ENCODE measurements at regions not wholly inside any gene's neighbourhood (a gene's known extent, or its start where the extent isn't known, plus 50 kb on each side); places are given as distances from the start of the nearest gene placed in this dataset.

GRCh38 chr13:50085063-50085462 lies 69.8 kb downstream of the KCNRG start:
- Histone ChIP-seq H3K36me3 (ENCODE audit: control insufficient read depth, insufficient read depth, low read length) (no peaks in the 10 kb centered on the region), H2AFZ (ENCODE audit: low read length) (no peak overlapping the region), H3K27me3 (ENCODE audit: control insufficient read depth, insufficient read depth, low read length) (no peaks in the 10 kb centered on the region), H3K4me2 (ENCODE audit: extremely low read depth, insufficient read depth, low read length) (peak overlapping the region; percentile 76), H3K79me2 (ENCODE audit: control insufficient read depth, insufficient read depth, low read length) (peaks cover 51% of the 10 kb centered on the region), H3K9me3 (ENCODE audit: control insufficient read depth, insufficient read depth, low read depth, low read length) (no peaks in the 10 kb centered on the region), H3K4me1 (ENCODE audit: control insufficient read depth, extremely low read depth, insufficient read depth, low read length) (peaks cover 5% of the 10 kb centered on the region), H3K4me3 (replicated peaks in 1 of 4; ENCODE audit: control extremely low read depth in 1 of 4, insufficient read depth in 1 of 4, low read depth in 3 of 4, low read length in 4 of 4) (peak overlapping the region in 3 of 4 experiments; percentile 35 to 52 (median 45)), H4K20me1 (ENCODE audit: control insufficient read depth, extremely low read depth, insufficient read depth, low read length) (no peaks in the 10 kb centered on the region), H3K27ac (ENCODE audit: insufficient read depth, low read length) (no peak overlapping the region), H3K9ac (ENCODE audit: insufficient read depth, low read length) (no peak overlapping the region)
- peak in 1 of 2 donors; percentile 71 for DNase-seq (ENCODE audit: low read depth in 2 of 2)
- TF ChIP-seq, protein P1, sequence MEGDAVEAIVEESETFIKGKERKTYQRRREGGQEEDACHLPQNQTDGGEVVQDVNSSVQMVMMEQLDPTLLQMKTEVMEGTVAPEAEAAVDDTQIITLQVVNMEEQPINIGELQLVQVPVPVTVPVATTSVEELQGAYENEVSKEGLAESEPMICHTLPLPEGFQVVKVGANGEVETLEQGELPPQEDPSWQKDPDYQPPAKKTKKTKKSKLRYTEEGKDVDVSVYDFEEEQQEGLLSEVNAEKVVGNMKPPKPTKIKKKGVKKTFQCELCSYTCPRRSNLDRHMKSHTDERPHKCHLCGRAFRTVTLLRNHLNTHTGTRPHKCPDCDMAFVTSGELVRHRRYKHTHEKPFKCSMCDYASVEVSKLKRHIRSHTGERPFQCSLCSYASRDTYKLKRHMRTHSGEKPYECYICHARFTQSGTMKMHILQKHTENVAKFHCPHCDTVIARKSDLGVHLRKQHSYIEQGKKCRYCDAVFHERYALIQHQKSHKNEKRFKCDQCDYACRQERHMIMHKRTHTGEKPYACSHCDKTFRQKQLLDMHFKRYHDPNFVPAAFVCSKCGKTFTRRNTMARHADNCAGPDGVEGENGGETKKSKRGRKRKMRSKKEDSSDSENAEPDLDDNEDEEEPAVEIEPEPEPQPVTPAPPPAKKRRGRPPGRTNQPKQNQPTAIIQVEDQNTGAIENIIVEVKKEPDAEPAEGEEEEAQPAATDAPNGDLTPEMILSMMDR (conservative IDR thresholded peaks at IDR 0.05 in 1 of 2, IDR thresholded peaks at IDR 0.05 in 1 of 2; ENCODE audit: low read depth in 1 of 2, low read length in 2 of 2): peak; percentile 33 to 43
- TF ChIP-seq EZH2 (IDR thresholded peaks at IDR 0.05; ENCODE audit: low read length, missing control alignments): no peak

DNA sequence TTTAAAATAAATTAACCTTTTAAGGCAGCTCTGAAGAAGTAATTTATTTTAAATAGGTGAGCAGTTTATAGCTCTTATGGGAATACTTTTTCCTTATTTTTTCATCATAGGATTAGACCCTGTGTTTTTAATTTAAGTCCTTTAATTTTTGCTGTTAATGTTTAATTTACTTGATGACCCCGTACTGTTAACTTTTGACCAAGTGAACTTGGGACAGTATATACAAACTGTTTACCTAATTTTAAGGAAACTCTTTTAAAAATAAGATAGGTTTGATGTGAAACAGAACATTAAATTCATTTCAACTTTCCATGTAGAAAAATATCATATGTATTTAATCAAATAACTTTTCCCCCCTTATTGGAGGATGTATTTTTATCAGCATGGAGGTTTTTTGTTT lies 74.4 kb downstream of the KCNRG start:
- DNase-seq (ENCODE audit: low read depth in 2 of 2): no peak
- Histone ChIP-seq H2AFZ (ENCODE audit: low read length) (no peak overlapping the region), H3K4me2 (ENCODE audit: extremely low read depth, insufficient read depth, low read length) (no peak overlapping the region), H3K27me3 (ENCODE audit: control insufficient read depth, insufficient read depth, low read length) (no peaks in the 10 kb centered on the region), H3K4me3 (replicated peaks in 1 of 4; ENCODE audit: control extremely low read depth in 1 of 4, insufficient read depth in 1 of 4, low read depth in 3 of 4, low read length in 4 of 4) (no peak overlapping the region), H3K4me1 (ENCODE audit: control insufficient read depth, extremely low read depth, insufficient read depth, low read length) (peaks cover 2% of the 10 kb centered on the region), H3K79me2 (ENCODE audit: control insufficient read depth, insufficient read depth, low read length) (peaks cover 19% of the 10 kb centered on the region), H3K9ac (ENCODE audit: insufficient read depth, low read length) (no peak overlapping the region), H3K36me3 (ENCODE audit: control insufficient read depth, insufficient read depth, low read length) (no peaks in the 10 kb centered on the region), H4K20me1 (ENCODE audit: control insufficient read depth, extremely low read depth, insufficient read depth, low read length) (no peaks in the 10 kb centered on the region), H3K27ac (ENCODE audit: insufficient read depth, low read length) (no peak overlapping the region), H3K9me3 (ENCODE audit: control insufficient read depth, insufficient read depth, low read depth, low read length) (no peaks in the 10 kb centered on the region)
- TF ChIP-seq, protein P1 (conservative IDR thresholded peaks at IDR 0.05 in 1 of 2, IDR thresholded peaks at IDR 0.05 in 1 of 2; ENCODE audit: low read depth in 1 of 2, low read length in 2 of 2): no peak
- no peak for TF ChIP-seq EZH2 (IDR thresholded peaks at IDR 0.05; ENCODE audit: low read length, missing control alignments)

- no peak overlapping the region for H3K4me3 ChIP-seq (replicated peaks in 1 of 4; ENCODE audit: control extremely low read depth in 1 of 4, insufficient read depth in 1 of 4, low read depth in 3 of 4, low read length in 4 of 4)
- no peak for DNase-seq (ENCODE audit: low read depth in 2 of 2)
- H3K27ac ChIP-seq (ENCODE audit: insufficient read depth, low read length): no peak overlapping the region
- H2AFZ ChIP-seq (ENCODE audit: low read length): no peak overlapping the region
- no peaks in the 10 kb centered on the region for H3K27me3 ChIP-seq (ENCODE audit: control insufficient read depth, insufficient read depth, low read length)
- H3K36me3 ChIP-seq (ENCODE audit: control insufficient read depth, insufficient read depth, low read length): no peaks in the 10 kb centered on the region
- H3K4me2 ChIP-seq (ENCODE audit: extremely low read depth, insufficient read depth, low read length): no peak overlapping the region
- no peak overlapping the region for H3K9ac ChIP-seq (ENCODE audit: insufficient read depth, low read length)
- TF ChIP-seq, protein P1 (conservative IDR thresholded peaks at IDR 0.05 in 1 of 2, IDR thresholded peaks at IDR 0.05 in 1 of 2; ENCODE audit: low read depth in 1 of 2, low read length in 2 of 2): no peak
- TF ChIP-seq EZH2 (IDR thresholded peaks at IDR 0.05; ENCODE audit: low read length, missing control alignments): no peak
- no peaks in the 10 kb centered on the region for H4K20me1 ChIP-seq (ENCODE audit: control insufficient read depth, extremely low read depth, insufficient read depth, low read length)
- no peaks in the 10 kb centered on the region for H3K4me1 ChIP-seq (ENCODE audit: control insufficient read depth, extremely low read depth, insufficient read depth, low read length)
- peaks cover 16% of the 10 kb centered on the region for H3K79me2 ChIP-seq (ENCODE audit: control insufficient read depth, insufficient read depth, low read length)
- H3K9me3 ChIP-seq (ENCODE audit: control insufficient read depth, insufficient read depth, low read depth, low read length): no peaks in the 10 kb centered on the region
These were observed 75.0 kb downstream of the KCNRG start for GRCh38 chr13:50090211-50090610.

All from fibroblast of lung (primary cell).